ENCODE measurements at regions not wholly inside any gene's neighbourhood (a gene's known extent, or its start where the extent isn't known, plus 50 kb on each side); places are given as distances from the start of the nearest gene placed in this dataset.
"Not testable (repeated sequence)": the region's sequence is repeated elsewhere in the genome, so short reads cannot be mapped to it uniquely, and the experiment has no call there.

DNA sequence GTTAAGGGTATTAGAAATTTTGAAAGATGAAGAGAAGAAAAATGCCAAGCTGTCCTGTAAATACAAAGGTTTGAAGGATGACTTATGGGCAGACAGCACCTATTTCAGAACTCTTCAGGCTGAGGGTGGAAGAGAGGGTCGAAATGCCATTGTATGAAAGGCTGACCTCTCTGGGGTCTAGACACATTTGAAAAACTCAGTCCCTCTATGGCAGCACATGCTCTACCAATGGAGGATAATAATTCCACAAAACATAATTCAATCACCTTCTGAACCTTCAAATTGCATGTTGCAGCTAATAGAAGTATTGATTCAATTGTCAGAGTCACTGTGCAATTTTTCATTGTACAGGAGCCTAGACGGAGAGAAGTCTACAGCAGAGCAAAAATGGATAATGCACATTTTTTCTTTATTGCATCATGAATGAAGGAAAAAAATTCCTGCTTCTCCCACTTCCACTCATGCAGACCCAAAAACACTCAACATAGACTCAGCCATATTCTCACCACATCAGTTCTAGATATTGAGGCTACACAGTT, 569.1 kb downstream of the TBL1XR1 start:
- DNase-seq (ENCODE audit: low spot score): no peak

DNA sequence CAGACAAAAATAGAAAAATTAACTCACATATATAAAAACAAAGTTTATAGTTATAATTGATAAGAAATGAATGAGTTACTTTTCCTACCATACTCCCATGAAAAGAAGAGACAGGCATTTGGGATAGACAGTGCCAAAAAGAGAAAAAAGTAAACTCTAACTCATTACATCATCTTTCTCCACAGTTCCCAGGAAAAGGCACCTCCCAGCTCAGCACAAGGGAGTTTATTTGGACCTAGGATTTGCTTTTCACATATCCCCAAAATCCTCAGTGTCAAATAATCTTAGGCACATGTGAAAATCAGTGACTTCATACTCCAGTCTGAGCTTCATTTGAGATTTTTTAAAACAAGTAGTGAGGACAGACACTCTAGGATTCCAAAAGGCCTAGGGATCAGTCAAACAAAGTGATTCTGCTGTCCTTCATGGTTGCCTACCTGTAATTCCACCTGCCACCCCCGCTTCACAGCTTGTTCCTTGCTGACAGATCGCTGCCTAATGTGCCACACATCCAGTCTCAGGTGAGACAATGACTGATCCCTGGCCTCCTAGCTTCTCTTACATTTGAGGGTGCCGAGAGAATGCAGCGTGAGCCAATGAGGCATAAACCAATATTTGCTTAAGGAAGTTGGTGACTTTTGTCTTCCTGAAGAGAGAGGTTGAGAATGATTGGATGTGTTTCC, 573.7 kb downstream of the TBL1XR1 start:
- no peak for DNase-seq (ENCODE audit: low spot score)

DNA sequence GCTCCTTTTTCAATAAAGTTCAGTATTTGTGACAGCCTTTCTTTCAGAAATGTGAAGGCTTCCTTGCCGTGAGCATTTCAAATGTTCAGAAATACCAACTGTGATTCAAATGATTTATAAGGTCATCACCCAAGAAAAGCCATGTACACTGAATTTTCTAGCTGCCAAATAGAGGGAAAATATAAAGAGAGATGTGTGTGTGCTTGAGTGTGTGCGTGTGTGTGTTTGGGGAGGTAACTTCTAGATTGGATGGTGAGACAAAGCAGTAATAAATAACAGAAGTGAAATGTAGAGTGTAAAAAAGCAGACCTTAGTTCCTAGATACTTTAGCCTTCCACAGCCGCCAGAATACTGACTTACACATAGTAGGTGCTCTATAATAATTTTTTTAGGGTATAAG, 577.4 kb downstream of the TBL1XR1 start:
- no peak for DNase-seq (ENCODE audit: low spot score)

DNA sequence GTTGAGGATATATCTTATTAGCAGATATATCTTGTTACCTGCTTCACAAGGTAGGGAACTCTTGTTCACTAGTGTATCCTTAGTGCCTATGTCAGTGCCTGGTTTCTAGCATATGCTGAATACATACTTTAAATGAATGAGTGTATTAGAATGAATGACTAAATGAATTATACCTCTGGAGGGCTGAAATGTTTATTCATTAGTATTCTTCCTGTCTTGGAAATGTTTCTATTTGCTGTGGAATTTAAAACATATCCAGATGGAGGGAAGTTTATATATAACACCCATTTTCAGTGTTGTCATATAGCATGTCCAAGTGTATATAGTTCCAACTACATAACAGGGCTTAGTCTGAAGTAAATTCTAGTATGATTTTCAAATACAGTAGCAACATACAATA, 581.5 kb downstream of the TBL1XR1 start:
- no peak for DNase-seq (ENCODE audit: low spot score)

DNA sequence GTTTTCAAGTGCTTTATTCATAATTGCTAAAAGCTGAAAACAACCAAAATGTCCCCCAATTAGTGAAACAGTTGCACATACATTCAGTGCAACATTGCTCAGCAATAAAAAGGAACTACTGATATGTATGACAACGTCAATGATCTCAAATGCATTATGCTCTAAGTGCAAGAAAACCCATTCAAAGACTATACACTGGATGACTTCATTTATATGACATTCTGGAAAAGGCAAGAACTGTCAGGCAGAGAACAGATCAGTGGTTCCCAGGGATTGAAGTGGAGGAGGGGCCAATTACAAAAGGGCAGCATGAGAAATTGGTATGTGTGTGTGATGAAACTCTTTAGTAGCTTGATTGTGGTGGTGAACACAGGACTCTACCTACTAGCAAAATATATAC, 585.6 kb downstream of the TBL1XR1 start:
- no peak for DNase-seq (ENCODE audit: low spot score)

DNA sequence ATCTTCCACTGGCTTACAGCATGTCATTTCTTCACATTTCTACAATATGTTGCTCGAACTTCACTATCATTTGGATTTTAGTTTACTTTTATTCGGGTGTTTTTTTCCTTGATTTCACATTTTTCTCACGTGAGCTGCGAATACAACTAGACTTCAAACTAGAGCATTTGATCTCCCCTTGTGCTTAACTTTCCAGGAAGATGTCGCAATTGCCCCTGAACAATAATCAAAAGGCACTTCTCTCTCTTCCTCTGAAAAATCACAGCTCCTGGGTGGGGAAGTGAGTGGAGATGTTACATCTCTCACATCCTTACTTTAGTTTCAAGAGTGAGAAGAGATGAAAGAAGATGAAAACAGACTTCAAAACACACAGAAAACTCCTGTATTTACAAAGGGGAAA, 587.9 kb downstream of the TBL1XR1 start:
- no peak for DNase-seq (ENCODE audit: low spot score)

DNA sequence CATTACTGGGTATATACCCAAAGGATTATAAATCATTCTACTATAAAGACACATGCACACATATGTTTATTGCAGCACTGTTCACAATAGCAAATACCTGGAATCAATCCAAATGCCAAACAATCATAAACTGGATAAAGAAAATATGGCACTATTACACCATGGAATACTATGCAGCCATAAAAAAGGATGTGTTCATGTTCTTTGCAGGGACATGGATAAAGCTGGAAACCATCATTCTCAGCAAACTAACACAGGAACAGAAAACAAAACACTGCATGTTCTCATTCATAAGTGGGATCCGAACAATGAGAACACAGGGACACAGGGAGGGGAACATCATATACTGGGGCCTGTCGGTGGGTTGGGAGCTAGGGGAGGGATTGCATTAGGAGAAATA, 591.7 kb downstream of the TBL1XR1 start:
- DNase-seq (ENCODE audit: low spot score): not testable (repeated sequence)

DNA sequence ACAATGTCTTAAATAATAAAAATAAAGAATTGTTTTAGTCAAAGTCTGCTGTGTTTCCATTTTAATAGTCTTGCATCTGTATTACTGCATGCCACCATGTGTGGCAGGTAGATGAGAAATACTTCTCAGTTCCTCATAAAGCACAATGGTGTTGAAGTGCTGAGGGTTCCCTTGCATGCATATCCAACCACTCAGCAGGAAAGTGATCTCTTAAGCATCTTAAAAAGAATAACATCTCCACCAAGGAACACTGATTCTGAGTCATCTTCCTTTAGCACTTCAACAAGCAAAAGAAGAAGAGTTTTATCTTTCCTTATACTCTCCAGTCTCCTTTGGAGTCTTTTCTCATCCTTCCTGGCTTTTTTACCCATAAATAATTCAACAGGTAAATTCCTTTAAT, 602.0 kb downstream of the TBL1XR1 start:
- no peak for DNase-seq (ENCODE audit: low spot score)

DNA sequence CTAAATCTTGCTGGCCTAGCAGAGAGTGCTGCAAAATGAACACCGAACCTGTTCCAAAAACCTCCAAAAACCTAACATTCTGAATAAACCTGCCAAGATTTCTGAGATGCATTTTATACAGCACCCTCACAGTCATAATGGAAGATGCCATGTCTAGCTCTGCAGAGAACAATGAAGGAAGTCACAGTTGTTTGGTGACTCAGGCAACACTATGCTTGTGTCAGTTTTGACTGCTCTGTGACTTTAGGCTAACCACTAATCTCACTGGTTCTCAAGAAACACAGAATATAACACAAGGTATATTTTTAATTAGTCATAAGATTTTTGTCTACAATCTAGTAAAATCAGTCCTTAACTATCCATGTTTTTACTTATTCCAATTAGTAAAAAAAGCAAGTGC, 606.6 kb downstream of the TBL1XR1 start:
- DNase-seq (ENCODE audit: low spot score): no peak

DNA sequence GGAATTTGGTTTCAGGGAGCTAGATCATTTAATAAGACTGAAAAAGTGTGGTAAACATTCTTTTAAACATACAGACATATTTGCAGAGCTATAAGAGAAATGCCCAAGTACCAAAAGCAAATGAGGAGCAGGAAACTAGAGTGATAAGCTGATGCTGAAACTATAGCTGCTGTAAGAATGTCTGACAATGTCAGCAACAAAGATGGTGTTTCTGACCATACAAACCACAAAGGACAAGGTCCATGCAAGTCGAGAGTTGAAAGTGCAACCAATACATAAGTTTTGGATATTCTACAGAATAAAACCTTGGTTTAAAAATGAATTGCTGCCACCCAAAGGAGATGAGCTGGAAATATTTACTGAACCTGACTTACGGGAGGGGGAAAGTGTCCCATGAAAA, 610.2 kb downstream of the TBL1XR1 start:
- DNase-seq (ENCODE audit: low spot score): no peak

DNA sequence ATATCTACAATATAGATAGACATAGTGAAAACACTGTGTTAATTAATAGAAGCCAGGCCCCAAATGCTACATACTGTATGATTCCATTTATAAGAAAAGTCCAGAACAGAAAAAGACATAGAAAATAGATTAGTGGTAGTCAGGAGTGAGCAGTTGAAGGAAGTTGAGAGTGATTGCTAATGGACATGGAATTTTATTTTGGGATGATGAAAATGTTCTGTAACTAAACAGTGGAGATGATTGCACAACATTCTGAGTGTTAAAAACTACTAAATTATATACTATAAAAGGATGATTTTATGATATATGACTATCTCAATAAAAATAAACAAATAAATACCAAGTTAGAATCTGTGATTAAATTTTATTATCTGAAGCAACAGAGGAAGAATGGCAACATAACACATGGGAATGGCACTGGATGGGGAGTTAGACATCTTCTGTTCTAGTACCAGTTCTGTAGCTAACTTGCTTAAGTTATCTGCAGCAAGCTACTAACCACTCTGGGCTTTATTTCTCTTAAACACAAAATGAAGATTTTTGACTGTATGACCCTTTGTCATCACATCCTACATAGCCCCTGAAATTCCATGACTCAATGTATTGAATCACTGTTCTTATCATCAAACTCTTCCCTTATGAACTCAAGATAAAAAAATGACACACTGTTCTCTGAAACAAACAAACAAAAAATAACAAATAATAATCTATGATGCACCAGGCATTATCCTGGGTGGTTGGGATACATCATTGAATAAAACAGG, 612.7 kb downstream of the TBL1XR1 start:
- peak; percentile 14 for DNase-seq (ENCODE audit: low spot score)

DNA sequence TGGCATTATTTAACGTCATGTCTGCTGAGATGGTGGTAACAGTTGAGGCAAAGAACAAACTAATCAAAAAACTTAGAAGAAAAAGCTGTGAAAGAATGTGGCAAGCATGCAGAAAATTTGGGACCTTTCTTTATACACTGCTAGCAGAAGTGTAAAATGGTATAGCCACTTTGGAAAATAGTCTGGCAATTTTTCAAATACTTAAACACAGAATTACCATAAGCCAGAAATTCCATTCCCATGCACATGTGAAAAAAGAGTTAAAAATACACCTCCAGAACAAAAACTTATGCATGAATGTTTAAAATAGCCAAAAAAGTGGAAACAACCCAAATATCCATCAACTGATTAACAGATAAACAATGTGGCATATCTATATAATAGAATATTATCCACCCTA, 613.3 kb downstream of the TBL1XR1 start:
- no peak for DNase-seq (ENCODE audit: low spot score)

DNA sequence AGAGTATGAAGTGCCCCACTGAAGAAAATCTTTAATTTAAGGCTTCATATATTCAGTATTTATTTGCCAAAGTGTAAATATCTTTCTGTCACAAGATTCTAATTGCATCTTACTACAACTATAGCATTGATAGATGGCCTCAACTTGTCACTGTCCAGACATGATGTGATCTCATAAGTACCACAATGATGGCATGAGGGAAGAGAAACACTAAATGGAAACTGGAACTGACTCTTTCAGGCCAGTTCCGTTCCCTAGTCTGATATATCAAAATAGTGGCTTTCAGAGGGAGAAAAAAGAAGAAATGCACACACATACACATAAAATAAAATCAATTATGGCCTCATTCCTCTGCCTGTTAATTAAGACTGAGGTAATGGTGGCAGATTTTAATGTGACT, 615.7 kb downstream of the TBL1XR1 start:
- no peak for DNase-seq (ENCODE audit: low spot score)

DNA sequence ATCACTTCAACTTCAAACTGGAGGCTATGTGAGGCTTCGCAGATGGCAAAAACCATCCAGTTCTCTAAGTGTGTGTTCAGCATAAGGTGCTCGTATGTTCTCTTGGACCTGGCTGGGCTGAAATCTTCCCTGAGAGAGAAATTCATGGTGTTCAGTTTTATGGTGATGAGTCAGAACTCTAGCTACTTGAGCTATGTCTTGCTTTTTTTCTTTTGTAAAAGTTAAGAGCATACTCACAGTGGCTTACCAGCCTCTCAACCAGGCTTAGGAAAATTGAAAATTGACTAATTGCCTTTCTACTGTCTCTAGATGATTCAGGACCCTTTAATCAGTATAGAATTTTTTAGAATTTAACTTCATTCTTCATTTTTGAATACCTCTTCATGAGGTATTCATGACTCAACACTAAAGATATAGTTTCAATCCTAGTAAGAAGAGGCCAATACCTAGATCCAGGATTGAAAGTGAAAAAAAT, 617.5 kb downstream of the TBL1XR1 start:
- DNase-seq (ENCODE audit: low spot score): peak; percentile 20

DNA sequence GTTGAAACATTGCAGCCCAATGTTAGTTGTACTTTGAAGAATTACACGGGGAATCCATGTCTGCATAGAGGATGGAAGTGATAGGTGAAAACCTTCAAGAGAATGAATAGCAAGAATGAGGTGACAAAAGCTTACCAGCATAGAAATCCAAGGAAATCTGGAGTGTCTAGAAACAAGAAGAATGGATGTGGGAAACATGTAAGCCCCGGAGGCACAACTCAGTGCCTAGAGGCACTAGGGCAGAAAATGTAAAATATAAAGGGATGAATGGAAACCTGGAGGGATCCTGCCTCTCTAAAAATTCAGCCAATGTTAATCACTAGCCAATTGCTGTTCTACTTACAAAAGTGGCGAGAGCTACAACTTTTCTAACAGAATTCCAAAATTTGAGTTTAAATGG, 619.0 kb downstream of the TBL1XR1 start:
- DNase-seq (ENCODE audit: low spot score): no peak

DNA sequence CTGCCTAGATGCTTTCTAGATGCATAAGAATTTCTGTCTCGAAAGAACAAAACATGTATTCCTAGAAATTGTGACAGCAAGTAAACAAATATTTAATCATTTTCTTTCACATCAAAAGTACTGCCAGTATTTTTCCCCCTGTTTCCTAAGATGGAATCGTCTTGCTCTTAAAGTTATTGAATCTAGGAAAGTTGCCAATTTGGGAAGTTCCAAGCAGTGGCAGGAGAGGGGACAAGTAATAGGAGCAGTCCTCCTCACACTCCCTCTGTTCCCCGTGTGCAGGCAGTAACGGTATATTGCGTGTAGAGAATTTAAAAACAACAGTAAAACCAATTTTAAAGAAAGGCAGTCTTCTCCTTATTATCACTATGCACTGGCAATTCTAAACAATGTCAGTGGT, 619.8 kb downstream of the TBL1XR1 start:
- no peak for DNase-seq (ENCODE audit: low spot score)

DNA sequence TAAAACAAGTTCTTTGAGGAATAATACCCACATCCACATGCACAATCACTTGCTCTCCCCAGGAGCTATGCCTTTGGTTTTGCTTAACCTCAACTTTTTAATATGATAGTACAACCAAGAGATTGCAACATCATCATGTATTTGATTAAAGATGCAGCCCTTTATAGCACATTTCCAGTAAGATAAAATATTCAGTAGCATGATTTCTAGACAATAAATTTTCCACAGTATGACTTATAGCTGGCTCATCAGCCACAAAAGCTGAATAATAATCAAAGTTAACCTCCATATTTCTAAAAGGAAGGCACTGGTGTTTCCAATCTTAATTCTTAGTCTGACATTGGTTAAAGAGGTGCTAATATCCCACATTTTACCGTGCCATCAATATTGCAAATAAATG, 622.5 kb downstream of the TBL1XR1 start:
- DNase-seq (ENCODE audit: low spot score): no peak

DNA sequence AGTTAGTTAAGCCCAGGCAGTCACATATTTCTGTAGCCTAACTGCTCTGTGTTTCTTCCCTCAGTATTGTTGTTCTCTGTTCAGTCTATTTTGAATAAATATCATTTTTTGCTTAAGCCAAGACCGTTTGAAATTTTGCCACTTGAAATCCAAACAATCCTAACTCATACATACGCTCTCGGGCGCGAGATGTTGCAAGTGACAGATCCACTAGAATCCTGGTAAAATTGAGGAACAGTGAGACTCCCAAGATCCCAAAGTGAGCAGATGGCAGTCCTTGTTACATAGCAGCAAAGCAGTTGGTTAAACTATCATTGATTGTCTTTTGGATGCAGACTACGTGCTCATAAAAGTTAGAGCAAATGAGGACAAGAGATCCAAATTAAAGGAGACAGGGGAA, 625.4 kb downstream of the TBL1XR1 start:
- no peak for DNase-seq (ENCODE audit: low spot score)

DNA sequence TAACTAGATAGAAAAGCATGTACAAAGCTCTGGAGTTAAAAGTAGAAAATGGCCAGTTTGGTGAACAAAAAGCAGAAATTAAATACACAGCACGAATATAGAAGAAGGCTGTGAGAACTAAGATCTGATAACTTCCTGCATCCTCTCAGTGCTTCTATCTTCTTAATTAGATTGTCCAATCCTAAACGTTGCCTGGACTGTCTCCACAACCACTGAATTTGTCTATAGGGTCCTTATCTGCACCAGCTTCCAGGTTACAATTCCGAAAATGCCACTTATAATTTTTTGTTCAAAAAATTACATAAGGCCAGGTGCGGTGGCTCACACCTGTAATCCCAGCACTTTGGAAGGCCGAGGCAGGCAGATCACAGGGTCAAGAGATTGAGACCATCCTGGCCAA, 626.3 kb downstream of the TBL1XR1 start:
- no peak for DNase-seq (ENCODE audit: low spot score)

DNA sequence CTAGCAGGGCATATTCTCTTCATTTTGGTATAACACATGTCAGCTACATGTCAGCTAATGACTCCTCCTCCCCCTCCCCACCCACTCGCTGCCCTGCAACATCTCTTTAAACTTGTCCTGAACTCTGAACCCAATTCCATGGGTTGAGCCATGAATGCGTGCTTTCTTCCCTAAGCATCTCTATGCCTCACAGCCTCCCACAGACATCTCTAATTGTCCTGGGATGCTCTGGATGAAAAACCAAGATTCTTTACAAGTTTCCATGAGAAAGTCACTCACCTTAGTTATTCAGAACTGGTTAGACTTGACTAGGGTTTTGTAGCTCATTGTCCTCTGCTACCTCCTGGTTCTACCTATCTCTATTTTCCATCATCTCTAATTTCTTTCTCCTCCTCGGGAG, 629.1 kb downstream of the TBL1XR1 start:
- DNase-seq (ENCODE audit: low spot score): no peak

DNA sequence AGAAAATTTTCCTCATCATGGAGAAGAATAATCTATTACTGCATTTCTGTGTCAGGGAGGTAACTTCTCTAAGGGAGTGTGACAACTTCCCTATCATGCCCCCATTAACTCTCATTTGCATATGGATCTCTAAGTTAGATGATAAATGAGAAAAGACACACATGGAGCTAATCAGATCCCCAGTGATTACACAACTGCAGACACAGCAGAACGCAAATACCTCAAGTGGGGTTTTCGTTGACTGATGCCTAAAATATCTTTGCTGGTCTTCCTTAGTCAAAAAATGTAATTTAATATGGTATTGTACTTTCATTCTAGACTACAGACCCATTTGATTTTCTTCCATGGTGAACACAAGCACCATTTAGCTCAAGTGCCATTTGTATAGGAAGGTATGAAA, 630.5 kb downstream of the TBL1XR1 start:
- no peak for DNase-seq (ENCODE audit: low spot score)

DNA sequence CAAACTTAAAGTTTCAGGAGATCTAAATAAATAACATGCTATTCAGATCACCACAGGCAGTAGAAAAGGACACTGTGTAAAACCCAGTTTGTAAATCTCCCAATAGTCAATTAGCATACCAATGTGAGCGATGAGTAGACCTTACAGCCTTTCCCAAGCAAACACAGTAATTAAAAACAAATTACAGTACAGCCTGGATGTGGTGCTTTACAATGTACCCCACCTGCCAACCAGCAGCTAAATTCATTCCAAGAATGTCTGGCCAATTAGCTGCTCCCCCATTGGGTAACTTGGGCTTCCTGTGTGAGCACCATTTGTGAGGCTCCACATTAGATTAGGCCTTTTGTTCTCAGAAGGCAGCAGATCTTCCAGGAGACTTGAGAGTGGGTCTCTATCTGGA, 635.0 kb downstream of the TBL1XR1 start:
- no peak for DNase-seq (ENCODE audit: low spot score)

DNA sequence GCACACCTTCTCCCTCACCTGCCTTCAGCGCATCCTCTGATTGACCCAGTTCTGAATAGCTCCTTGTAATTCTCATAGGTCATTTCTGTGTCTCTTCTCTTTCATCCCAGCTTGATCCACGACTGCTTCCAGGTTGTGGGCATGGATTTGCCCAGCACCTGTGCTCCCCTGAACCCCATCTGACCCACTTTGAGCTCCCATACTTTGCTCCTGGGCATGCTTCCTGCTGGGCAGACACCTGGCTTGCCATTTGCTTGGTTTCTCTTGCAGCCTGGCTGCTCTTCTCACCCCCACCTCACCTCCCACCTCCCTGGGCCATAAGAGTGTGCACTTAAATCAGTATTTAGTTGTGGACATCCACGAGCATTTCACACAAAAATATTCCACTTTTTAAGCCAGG, 635.5 kb downstream of the TBL1XR1 start:
- DNase-seq (ENCODE audit: low spot score): no peak
